GM19328 (cell line): ENCODE measurements at regions not wholly inside any gene's neighbourhood (a gene's known extent, or its start where the extent isn't known, plus 50 kb on each side); places are given as distances from the start of the nearest gene placed in this dataset.
A peak's percentile ranks its signal among the peaks of the same experiment; 100 is the strongest.

Experiments
- ATAC-seq: cut with Tn5 transposase; IDR thresholded peaks from one replicate; pipeline ENCODE4 v1.9.1; 2021; ENCODE audit warnings: mild to moderate bottlenecking, moderate library complexity; ENCODE audit not compliant: unreplicated experiment

DNA sequence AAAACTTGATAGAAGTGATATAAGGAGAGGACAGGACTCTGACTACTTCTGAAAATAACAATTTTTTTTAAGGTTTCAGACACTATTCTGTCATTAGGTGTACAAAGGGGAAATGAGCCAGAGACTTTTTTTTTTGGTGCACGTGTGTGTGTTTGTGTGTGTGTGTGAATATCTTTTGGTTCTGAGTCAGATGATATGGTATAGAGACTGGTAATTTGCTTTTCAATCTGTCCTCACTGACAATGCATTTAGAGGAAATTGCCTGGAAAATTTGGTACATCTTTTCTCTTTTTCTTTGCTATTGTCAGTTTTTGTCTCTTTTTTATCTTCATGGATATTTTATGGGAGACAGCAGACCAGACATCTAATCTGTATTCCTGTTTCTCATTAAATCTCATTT lies 59.3 kb downstream of the DDIT4L start:
- ATAC-seq: no peak

DNA sequence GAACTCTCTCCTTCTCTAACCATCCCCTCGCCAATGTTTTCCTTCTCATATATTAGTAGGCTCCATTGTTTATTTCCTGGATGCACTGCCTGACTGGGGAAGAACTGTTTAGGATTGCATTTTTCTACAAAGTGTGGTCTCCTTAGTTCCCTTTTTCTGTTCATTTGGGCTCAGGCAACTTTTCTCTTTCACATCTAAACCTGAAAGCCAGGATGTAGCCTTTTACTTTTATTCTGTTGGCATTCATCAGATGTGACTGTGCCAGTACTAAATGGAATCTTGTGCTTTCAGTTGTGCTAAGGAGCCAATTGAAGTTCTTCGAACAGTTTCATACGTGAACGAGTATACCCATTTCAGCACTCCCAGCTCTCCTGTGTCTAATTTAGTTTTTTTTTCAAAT lies 59.8 kb downstream of the DDIT4L start:
- ATAC-seq: no peak

DNA sequence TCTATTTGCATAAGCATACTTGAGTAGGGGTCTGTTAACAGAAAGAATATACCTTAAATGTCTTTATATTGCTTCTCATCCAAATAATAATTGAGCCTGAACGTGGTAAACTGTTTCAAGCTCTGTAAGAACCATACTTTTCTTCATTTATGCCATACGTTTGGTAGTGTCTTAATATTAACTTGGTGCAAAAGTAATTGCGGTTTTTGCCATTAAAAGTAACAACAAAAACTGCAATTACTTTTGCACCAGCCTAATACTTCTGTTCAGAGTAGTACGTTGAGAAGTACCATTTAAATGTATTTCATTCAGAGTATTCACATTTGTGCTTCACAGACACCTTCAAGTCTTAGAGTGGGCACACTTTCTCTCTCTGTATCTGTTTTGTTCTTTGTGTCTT lies 60.5 kb downstream of the DDIT4L start:
- no peak for ATAC-seq

DNA sequence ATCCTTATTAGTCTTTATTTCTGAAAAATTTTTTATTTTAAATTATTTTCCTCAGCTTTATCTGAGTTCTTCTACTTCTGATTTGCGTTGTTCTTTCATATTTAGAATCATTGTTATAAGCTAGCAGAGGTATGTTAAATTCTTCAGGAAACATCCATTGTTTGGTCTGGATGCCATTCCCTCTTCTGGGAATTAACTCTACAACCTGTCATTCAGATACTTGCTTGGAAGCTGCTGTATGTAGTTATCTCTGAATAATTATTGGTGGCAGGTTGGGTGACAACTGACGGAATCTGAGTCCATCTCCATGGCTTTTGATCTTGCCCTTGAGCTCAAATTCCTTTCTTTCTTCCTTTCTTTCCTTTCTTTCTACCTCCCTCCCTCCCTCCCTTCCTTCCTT lies 61.9 kb downstream of the DDIT4L start:
- ATAC-seq: no peak

DNA sequence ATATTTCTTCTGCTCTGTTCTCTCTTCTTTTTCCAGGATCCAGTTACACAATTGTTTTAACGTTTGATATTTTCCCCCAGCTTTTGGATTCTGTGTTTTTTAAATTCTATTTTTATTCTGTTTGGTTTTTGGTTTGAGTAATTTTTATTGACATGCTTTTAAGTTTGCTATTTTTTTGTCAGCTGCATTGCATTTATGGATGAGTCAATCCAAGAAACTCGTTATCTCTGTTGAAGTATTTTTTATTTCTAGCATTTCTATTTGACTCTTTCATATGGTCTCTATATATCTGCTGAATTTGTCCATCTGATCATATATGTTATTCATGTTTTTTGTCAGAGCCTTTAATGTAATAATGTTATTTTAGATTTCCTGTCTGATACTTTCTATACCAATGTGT lies 65.6 kb downstream of the DDIT4L start:
- ATAC-seq: no peak

DNA sequence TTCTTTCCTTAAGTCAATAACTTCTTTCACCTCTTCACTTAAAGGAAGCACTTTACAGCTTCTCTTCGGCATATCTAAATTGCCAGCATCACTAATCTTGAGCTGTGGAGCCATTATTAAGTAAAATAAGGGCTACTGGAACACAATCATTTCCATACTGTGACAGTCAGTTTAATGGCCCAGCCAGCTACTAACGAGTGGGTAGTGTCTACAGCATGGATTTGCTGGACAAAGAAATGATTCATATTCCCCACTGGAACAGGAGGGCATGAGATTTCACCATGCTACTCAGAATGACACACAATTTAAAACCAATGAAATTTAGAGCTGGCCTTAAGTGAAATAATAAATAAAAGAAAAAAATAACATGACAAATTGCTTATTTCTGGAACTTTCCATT lies 72.1 kb downstream of the DDIT4L start:
- no peak for ATAC-seq

DNA sequence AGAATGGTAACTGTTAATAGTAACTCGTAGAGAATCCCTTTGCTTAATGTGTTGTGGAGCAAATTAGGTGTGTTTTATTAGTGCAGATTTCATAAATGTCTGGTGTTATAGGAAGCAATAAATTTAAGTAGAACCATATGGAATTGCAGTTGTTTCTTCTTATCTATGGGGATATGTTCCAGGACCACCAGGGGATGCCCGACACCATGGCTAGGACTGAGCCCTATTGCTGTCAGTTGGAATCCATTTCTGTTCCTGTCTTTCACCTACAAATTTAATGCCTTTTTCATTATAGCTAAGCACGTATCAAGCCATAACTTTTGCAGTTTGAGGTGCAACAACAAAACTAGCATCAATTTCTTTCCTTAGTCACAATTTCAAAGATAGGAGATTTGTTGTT lies 72.5 kb downstream of the DDIT4L start:
- no peak for ATAC-seq

DNA sequence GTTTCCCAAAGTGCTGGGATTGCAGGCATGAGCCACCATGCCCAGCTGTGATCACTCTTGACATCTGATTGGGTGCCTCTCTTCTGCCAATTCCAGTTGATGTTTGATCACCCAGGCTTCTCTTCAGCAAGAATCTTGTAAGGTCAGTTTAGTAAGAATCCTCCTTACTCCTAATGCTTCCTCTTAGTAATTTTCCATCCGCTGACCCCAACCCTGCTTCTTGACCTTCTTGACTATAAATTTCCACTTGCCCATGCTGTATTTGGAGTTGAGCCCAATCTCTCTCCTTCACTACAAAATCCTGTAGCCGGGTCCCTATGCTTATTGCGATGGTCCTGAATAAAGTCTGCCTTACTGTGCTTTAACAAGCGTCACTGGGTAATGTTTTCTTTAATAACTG lies 75.4 kb downstream of the DDIT4L start:
- no peak for ATAC-seq

DNA sequence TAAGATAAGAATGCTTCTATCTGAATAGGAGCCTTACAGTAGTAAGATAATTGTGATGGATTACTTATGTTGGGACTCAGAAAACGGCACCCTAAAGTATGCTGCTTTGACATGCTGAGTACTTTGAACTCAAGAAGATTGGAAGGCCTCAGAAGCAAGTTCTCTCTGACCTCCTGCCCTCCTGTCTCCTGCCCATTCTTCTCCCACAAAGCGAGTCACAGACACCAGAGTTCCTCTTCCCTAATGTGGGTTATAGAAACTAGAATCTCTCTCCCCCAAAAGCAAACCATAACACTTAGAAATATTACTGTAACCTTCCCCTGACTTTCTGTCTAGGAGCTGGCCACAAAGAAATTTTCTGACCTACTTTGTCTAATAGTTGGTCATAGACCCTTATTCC lies 76.5 kb downstream of the DDIT4L start:
- no peak for ATAC-seq

DNA sequence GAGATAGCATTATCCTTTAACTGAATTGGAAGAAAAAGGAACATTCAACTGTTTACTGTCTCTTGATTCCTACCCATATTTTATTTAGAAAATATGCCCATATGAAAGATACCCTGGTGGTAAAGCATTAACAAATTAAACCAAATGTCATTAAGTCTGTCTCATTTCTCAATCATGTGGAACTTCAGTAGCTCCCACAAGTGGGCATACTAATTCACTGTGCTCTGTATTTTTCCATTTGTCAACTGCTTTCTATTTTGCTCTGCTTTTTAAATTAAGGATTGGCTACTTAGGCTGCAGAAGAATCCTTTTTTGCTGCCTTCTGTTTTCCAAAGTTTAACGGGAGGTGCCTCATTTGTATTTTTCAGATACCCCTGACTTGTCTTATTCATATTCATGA lies 77.2 kb downstream of the DDIT4L start:
- no peak for ATAC-seq

DNA sequence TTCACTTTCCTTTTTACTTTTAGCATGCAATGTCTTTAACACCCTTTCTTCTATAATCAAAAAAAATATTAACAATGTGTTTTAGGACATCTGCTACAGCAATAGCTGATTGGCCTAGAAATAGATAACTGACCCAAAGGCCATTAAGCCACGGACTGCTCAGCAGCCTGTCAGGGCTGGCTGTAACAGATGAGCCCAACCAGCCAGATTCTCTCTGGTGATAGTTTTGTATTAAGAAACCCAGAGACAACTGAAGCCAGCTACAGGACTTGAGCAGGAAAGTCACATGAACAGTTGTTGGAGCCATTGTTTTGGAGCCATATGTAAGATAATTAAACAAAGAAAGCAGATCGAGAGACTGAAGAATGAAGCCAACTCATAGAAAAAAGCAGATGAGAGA lies 80.3 kb downstream of the DDIT4L start:
- ATAC-seq: no peak

DNA sequence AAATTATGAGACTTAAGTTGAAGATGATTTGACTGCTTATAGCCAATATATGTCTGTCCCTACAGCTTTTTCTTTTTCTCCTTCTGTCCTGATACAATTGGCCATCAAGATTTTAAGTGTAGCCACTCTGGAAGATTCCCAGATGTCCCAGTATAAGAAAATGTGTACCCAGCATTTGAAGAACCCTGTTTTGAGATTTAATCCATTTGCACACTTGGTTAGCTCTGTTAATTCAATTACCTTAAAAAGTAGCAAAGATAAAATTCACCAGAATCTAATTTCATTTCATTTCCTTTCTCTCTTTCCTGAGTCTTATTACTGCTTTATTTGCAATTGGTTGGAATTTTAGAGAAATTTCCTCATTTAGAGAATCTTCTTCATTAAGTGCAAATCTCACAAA lies 81.4 kb downstream of the DDIT4L start:
- no peak for ATAC-seq

DNA sequence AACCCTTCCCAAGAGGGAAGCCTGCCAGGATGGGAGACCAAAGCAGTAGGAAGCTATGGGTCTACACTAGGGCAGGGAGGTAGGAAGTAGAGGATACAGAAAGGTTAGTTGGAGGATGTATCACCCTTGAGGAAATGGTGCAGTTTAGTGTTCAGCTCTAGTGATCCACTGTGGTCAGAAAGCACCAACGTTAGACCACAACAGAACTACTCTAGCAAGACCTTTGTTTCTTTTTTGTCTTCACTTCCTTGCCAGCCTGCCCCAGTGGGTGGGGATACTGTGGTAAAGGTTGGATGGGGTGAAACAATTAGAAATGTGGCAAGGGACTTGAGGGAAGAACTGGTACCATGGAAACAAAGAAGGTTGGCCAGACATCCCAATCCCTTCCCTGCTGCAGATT lies 83.3 kb downstream of the DDIT4L start:
- peak; percentile 97 for ATAC-seq

DNA sequence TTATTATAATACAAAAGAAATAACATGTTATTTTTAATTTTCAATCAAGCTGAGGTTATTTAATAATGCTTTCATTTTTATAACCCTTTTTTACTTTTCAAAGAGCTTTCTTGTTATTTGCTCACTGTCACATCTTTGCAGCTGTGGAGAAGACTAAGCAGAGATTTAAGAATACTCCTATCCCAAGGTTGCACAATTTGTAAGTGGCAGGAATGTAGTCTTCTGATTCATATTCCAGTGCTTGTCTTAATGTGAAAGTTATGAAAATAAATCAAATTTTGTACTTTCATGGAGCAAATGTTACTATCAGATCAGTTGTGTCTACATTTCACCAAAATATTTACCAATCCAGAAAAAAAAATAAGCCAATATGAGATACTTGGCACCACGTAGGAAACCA lies 86.6 kb downstream of the DDIT4L start:
- ATAC-seq: no peak

DNA sequence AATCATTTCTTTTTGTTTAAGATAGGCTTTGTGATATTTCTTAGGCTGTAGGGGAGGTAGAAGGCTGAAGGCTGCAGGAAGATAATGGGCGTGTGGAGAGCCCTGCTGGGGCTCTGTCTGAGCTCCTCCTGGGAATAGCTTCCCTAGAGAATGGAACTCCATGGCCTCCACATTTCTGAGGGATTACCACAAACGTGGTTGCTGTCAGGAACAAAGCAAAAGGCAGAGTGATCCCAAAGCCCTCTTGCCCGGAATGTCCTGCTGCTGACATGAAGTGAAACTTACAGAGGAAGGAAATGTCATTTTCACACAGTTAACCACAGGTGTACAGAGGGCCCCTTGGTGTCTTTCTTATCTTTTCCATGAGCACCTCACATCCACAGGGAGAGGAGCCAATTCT lies 89.3 kb downstream of the DDIT4L start:
- peak; percentile 49 for ATAC-seq

DNA sequence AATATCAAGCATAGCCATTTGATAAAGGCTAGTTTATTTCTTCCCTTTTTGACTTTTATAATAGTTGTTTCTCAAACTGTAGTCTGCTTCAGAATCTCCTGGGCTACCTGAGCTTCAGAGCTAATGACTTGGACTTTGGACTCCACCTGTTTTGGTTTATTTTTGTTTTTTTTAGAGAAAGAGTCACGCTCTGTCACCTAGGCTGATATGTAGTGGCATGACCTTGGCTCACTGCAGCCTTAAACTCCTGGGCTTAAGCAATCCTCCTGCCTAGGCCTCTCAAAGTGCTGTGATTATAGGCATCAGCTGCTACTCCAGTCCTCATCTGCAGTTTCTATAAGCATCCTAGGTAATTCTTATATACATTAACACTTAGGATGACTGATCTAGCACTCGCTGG lies 90.5 kb downstream of the DDIT4L start:
- no peak for ATAC-seq

DNA sequence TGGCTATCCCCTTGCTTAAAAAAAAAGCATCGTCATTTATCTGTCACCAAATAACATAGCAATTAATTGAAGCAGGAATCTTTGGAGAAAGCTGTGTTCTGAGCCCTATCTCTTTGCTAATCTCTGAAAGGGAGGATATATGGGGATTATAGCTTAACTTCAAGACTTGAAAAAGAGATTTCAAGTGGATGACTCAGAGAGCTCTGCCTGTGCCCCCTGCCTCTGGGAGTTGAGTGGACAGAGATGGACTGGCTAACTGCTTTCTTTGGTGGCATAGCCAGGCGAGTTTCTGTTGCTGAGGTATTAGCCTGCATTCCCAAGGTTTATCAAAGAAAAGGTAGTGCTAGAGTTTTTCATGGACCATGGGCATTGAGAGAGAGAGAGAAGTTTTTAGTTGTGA lies 91.6 kb downstream of the DDIT4L start:
- no peak for ATAC-seq

DNA sequence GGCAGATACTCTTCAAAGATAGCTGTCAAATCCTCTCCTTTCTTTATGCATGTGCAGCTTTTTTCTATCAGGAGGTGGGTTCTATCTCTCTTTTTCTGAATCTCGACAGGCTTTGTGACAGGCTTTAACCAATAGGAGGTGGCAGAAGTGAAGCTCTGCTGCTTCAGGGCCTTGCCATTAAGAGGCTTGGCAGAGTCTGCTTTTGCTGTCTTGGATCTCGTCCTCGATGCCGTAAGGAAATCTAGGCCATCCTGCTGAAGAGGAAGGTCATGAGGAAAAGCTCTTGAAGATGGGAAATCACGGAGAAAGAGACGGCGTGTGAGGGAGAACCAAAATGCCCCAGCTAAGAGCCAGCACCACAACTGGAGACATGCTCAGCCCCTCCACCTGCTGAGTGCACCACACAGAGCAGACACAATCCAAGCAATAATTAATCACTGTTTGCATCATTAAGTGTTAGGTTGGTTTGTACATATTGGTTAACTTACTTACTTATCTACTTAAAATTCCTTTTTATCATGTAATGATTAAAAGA lies 92.2 kb downstream of the DDIT4L start:
- ATAC-seq: no peak

DNA sequence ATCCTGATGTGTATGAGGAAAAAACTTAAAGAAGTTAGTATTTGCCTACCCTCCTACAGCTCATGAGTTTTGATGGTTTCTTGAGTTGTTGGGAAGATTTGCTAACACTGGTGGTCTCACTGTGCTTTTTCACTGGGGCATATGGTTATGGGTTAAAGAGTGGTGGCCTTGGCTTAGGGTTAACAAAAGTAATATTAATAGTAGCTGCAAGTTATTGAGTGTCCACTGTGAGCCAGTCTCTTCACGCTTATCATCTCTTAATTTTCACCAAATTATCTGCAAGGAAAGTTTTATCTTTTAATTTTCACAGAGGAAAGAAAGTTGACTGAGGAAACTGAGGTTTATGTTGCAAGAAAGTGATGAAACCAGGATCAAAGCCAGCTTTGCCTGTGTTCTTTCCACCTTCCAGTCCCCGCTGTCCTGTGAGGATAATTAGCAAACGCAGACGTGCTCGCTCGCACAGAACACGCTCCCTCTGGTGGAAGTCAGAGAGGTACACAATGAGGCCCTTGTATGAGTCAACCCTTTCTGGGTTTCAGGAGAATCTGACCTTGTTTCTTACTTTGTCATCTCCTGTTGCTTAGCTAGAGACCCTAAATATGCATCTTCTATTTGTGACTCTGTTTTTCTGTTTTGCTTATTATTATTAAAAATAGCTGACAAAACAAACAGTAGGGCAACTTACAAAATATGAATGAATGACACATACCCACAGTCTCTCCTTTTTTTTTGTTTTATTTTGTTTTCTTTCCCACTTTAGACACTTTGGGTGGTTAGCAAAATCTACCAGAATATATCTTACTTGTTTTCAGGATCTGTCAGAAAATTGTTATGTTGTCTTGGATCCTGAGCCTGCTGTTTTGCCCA lies 94.3 kb downstream of the DDIT4L start:
- peak; percentile 77 for ATAC-seq

DNA sequence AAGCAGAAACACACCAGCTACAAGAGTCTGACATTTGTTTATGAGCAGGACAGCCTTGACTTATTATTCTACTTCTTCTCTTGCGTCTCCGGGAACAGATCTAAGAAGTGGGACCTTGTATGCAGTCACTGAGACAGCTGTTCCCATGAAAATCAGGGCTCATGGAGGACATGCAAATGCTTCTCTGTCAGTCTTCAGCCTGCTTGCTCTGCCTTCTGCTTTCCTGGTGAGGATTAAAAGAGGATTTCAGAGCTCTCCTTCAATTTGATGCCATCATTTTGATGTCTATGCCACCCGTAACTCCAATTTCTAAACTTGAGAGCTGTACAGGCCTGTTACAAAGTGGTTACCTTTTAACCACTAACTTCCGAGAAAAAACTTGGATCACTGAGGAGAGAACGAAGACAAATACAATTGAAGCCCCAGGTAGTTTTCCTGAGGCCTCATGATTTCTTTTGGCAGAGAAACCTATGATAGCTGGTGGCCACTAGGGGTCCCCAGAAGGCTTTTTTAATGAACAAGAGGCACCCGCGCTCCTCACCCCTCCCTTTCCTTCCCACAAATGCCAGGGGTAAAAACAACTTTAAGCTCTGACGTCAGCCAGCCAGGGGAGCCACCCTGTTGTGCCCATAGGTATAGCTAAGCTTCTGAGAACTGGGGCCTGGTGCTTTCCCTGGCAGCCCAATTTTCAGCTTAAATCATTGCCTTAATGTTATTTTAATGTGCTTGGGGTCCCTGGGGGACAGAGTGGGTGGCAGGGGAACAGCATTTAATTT lies 97.0 kb downstream of the DDIT4L start:
- ATAC-seq: peak; percentile 73

DNA sequence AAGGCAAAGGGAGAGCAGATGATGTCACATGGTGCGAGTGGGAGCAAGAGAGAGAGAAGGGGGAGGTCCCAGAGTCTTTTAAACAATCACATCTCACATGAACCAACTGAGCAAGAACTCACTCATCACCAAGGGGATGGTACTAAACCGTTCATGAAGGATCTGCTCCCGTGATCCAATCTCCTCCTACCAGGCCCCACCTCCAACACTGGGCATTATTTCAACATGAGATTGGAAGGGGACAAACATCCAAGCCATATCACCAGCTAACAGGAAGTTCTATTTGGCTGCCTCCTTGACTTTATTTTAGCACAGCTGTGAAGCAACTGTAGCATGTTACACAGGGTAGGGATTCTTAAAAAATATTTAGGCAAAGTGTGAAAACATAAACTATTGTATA lies 102.5 kb downstream of the DDIT4L start:
- no peak for ATAC-seq

DNA sequence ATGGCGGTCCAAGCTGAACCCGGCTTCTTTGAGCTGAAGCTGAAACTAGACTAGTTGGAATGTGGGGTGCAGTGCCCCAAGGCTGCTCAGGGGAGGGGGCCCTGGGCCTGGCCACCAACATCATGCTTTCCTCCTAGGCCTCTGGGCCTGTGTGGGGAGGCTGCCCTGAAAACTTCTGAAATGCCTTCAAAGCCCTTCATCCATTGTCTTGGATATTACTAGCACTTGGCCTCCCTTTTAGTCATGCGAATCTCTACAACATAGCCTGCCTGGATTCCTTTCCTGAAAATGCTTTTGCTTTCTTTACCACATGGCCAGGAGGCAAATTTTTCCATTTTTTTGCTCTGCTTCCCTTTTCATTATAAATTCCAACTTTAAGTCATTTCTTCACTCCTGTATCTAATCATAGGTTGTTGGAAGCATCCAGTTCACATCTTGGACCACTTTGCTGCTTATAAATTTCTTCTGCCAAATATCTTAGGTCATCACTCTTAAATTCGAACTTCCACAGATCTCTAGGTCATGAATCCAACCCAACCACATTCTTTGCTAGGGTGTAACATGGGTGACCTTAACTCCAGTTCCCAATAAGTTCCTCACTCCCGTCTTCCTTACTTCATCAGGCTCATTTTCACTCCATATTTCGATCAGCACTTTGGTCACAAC lies 103.4 kb downstream of the DDIT4L start:
- no peak for ATAC-seq
